Activated naive CD4-positive, alpha-beta T cell treated with anti-CD3 and anti-CD28 coated beads, Interleukin-2, amount 50 U/mL, for 24 hours (primary cell): ENCODE measurements at regions not wholly inside any gene's neighbourhood (a gene's known extent, or its start where the extent isn't known, plus 50 kb on each side); places are given as distances from the start of the nearest gene placed in this dataset.
"Not testable (repeated sequence)": the region's sequence is repeated elsewhere in the genome, so short reads cannot be mapped to it uniquely, and the experiment has no call there.

Source experiments
- H3K27ac Mint-ChIP-seq: one replicate; pipeline ENCODE4 v1.8.0; 2021; ENCODE audit warnings: mild to moderate bottlenecking, mixed read lengths
- H3K27me3 Mint-ChIP-seq: one replicate; pipeline ENCODE4 v1.8.0; 2021; ENCODE audit warnings: mixed read lengths
- H3K36me3 Mint-ChIP-seq: one replicate; pipeline ENCODE4 v1.8.0; 2021; ENCODE audit warnings: mixed read lengths
- H3K4me1 Mint-ChIP-seq: one replicate; pipeline ENCODE4 v1.8.0; 2021; ENCODE audit warnings: mixed read lengths
- H3K4me3 Mint-ChIP-seq: one replicate; pipeline ENCODE4 v1.8.0; 2021; ENCODE audit warnings: mild to moderate bottlenecking, mixed read lengths
- H3K9me3 Mint-ChIP-seq: one replicate; pipeline ENCODE4 v1.8.0; 2021; ENCODE audit warnings: mixed read lengths

DNA sequence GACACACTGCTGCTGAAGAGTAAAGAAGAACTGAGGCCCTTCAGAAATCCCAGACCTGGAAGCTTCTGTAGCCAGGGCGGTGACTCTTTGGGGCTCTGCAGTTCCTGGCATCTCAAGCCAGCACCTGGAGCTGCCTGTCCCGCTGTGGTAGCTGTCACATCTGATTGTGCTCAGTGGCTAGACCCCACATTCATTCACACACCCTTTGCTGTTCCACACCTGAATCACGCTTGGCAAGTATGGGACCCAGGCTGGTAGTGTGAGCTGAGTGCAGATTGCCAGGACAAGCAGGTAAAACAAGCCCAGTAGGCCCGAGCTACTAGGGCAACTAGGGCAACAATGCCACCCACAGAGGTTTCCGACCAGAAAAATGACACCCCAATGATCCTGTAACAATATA, 218.2 kb downstream of the VGLL3 start:
- H3K27me3 Mint-ChIP-seq, result no peaks in the 10 kb centered on the region
- no peaks in the 10 kb centered on the region for H3K36me3 Mint-ChIP-seq
- H3K4me3 Mint-ChIP-seq, result no peak overlapping the region
- no peaks in the 10 kb centered on the region for H3K4me1 Mint-ChIP-seq
- no peak overlapping the region for H3K27ac Mint-ChIP-seq
- H3K9me3 Mint-ChIP-seq, result no peaks in the 10 kb centered on the region

DNA sequence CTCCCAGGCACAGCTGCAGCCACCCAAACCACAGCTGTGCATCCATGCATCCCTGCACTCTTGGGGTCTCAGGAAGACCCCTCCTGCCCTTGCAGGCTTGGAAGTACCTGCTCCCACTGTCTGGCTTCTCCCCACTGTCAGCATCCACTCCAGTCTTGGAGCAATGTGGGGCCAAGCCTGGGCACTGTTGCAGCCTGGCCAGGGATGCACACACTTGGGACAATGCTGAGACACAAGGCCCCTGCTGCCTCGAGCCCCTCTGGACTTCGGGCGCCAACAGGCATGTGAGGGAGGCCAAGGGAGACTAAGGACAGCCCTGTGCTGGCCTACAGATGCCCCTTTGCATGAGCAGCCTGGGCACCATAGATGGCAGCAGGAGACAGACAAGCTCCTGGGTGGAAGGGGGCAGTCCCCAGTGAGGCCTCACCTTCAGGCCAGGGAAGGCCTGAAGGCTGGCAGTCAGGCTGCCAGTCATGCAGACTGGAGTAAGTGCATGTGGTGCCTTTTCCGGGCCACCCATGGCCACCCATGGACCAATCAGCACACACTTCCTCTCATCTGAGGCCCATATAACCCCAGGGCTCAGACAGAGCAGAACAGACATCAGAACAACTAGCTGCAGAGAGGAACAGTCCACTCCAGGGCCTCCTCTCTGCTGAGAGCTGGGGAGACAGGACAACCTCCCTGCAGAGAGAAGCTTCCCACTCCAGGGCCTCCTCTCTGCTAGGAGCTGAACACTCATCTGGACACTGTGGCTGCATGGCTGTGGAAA, 219.0 kb downstream of the VGLL3 start:
- H3K4me3 Mint-ChIP-seq, result no peak overlapping the region
- H3K9me3 Mint-ChIP-seq, result no peaks in the 10 kb centered on the region
- no peak overlapping the region for H3K27ac Mint-ChIP-seq
- no peaks in the 10 kb centered on the region for H3K36me3 Mint-ChIP-seq
- H3K4me1 Mint-ChIP-seq, result no peaks in the 10 kb centered on the region
- H3K27me3 Mint-ChIP-seq, result no peaks in the 10 kb centered on the region

DNA sequence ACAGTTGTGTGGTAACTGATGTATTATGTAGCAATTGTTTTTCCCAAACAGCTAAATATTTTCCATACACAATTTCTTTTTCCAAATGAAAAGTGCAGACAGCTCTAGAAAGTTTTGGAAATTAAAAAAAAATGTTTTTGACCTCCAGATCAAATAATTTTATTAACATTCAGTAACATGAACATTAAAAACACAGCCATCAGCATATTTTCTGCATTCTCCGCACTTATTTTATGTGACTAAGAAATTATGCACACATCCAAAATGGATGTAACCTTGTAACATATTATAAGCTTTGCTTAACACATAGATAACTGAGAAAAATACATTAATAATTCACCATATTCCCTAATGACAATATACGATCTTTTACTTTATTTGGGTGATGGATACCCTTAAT, 224.6 kb downstream of the VGLL3 start:
- no peak overlapping the region for H3K27ac Mint-ChIP-seq
- no peaks in the 10 kb centered on the region for H3K4me1 Mint-ChIP-seq
- no peaks in the 10 kb centered on the region for H3K9me3 Mint-ChIP-seq
- H3K4me3 Mint-ChIP-seq, result no peak overlapping the region
- no peaks in the 10 kb centered on the region for H3K36me3 Mint-ChIP-seq
- H3K27me3 Mint-ChIP-seq, result no peaks in the 10 kb centered on the region

DNA sequence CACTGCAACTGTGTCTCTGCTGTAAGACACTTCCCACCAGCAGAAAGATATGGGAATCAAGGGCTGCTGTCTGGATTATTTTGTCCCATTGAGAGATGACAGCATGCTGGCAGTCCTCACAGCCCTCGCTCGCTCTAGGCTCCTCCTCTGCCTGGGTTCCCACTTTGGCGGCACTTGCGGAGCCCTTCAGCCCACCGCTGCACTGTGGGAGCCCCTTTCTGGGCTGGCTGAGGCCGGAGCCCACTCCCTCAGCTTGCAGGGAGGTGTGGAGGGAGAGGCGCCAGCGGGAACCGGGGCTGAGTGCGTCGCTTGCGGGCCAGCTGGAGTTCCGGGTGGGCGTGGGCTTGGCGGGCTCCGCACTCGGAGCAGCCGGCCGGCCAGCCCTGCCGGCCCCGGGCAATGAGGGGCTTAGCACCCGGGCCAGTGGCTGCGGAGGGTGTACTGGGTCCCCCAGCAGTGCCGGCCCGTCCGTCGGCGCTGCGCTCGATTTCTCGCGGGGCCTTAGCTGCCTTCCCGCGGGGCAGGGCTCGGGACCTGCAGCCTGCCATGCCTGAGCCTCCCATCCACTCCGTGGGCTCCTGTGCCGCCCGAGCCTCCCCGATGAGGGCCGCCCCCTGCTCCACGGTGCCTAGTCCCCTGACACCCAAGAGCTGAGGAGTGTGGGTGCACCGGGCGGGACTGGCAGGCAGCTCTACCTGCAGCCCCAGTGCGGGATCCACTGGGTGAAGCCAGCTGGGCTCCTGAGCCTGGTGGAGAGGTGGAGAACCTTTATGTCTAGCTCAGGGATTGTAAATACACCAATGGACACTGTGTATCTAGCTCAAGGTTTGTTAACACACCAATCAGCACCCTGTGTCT, 233.4 kb downstream of the VGLL3 start:
- not testable (repeated sequence) for H3K36me3 Mint-ChIP-seq, H3K4me3 Mint-ChIP-seq, H3K27me3 Mint-ChIP-seq, H3K4me1 Mint-ChIP-seq, H3K27ac Mint-ChIP-seq
- peaks cover 15% of the 10 kb centered on the region for H3K9me3 Mint-ChIP-seq

DNA sequence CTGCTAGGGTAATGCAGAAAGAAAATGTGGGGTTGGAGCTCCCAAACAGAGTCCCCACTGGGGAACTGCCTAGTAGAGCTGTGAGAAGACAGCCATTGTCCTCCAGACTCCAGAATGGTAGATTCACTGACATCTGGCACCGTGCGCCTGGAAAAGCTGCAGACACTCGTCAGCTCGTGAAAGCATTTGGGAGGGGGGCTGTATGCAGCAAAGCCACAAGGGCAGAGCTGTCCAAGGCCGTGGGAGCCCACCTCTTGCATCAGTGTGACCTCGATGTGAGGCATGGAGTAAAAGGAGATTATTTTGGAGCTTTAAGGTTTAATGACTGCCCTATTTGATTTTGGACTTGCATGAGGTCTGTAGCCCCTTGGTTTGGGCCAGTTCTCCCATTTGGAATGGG, 242.9 kb downstream of the VGLL3 start:
- no peak overlapping the region for H3K4me3 Mint-ChIP-seq
- no peaks in the 10 kb centered on the region for H3K4me1 Mint-ChIP-seq
- no peak overlapping the region for H3K27ac Mint-ChIP-seq
- peaks cover 20% of the 10 kb centered on the region for H3K9me3 Mint-ChIP-seq
- H3K27me3 Mint-ChIP-seq, result no peaks in the 10 kb centered on the region
- no peaks in the 10 kb centered on the region for H3K36me3 Mint-ChIP-seq

DNA sequence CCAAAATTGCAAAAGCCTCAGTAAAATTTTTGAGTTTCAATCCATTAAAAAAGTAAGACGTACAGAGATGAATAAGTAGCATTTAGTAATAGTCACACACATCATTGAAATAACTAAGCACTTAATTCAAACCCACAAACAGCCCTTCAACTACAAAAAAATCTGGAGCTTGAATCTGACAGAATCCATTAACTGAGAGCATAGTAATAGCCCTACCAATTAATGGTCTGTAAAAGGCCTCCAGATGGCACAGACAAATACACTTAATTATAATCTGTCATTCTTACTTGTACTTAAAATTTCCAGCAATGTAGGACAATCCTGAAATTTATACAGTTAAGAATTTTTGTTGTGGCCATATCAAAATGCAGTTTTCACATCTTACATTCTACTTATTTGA, 246.9 kb downstream of the VGLL3 start:
- no peaks in the 10 kb centered on the region for H3K27me3 Mint-ChIP-seq
- no peaks in the 10 kb centered on the region for H3K36me3 Mint-ChIP-seq
- H3K9me3 Mint-ChIP-seq, result peaks cover 15% of the 10 kb centered on the region
- no peak overlapping the region for H3K4me3 Mint-ChIP-seq
- H3K27ac Mint-ChIP-seq, result no peak overlapping the region
- no peaks in the 10 kb centered on the region for H3K4me1 Mint-ChIP-seq

DNA sequence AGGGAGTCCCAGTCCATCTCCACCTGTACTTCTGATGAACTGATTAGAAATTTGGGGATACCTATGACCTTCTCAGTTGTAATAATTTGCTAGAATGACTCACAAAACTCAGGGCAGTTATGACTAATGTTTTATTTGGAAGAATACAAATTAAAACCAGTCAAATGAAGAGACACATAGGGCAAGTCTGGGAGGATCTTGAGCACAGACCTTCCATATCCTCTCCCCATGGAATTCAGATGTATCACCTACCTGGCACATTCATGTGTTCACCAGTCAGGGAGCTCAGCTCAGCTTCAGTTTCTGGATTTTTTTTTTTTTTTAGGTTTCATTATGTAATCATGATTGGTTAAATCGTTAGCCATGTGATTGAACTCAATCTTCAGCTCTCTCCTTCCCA, 247.7 kb downstream of the VGLL3 start:
- H3K4me1 Mint-ChIP-seq, result no peaks in the 10 kb centered on the region
- H3K36me3 Mint-ChIP-seq, result no peaks in the 10 kb centered on the region
- no peak overlapping the region for H3K4me3 Mint-ChIP-seq
- H3K27ac Mint-ChIP-seq, result no peak overlapping the region
- no peaks in the 10 kb centered on the region for H3K27me3 Mint-ChIP-seq
- H3K9me3 Mint-ChIP-seq, result peaks cover 15% of the 10 kb centered on the region

DNA sequence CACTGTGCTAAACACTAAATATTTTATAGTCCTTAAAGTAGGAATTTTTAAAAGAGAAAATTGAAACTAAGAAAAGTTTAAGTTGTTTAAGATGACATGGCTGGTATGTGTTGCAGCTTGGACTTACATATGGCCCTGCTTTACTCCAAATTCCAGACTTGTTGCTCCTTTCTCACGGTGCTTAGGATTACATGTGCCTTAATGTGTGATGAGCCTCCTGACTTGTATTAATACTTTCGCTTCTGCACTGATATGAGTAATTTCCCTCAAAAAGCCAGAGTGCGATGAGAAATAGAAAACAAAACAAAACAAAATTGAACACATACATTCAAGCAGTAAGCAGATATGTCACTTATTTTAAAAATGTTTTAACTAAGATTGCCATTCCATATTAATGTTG, 250.2 kb downstream of the VGLL3 start:
- Mint-ChIP-seq H3K9me3 (peaks cover 5% of the 10 kb centered on the region), H3K4me1 (no peaks in the 10 kb centered on the region), H3K4me3 (no peak overlapping the region), H3K27ac (no peak overlapping the region), H3K36me3 (no peaks in the 10 kb centered on the region), H3K27me3 (no peaks in the 10 kb centered on the region)

DNA sequence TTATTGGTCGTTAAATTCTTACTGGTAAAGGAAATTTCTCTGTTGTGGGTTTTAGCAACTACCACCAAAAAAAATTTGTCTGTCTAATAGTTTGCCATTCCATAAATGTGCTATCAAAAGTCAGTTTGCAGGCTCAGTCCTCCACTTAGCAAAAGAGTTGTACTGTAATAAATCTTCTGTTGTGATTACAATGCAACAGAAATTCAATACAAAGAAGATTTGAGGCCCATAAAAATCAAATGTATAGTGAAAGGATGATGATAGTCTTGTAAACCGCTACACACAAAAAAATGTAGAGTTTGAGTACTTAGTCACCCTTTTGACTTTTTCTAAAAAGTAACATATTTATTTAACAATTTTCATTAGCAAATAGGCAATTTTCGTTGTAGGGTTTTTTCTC, 251.7 kb downstream of the VGLL3 start:
- Mint-ChIP-seq H3K36me3 (no peaks in the 10 kb centered on the region), H3K27me3 (no peaks in the 10 kb centered on the region), H3K27ac (no peak overlapping the region), H3K4me3 (no peak overlapping the region), H3K4me1 (no peaks in the 10 kb centered on the region), H3K9me3 (no peaks in the 10 kb centered on the region)

DNA sequence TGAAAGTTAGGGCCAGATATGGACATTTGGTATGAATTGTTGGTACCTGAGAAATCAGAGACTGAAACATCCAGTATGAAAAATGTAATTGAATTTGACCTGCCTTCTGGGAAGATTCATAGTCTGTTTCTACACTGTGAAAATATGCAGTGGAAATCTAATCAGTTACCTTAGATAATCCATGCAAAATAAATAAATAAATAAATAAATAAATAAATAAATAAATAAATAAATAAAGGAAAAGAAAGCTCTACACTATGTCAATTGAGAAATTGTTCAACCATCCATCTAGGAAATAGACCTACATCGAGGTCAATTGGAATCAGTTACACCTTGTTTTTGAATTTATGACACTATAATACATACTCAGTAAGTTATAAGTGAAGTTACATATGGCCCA, 252.3 kb downstream of the VGLL3 start:
- Mint-ChIP-seq H3K27ac (no peak overlapping the region), H3K27me3 (no peaks in the 10 kb centered on the region), H3K4me3 (no peak overlapping the region), H3K36me3 (no peaks in the 10 kb centered on the region), H3K4me1 (no peaks in the 10 kb centered on the region), H3K9me3 (no peaks in the 10 kb centered on the region)

DNA sequence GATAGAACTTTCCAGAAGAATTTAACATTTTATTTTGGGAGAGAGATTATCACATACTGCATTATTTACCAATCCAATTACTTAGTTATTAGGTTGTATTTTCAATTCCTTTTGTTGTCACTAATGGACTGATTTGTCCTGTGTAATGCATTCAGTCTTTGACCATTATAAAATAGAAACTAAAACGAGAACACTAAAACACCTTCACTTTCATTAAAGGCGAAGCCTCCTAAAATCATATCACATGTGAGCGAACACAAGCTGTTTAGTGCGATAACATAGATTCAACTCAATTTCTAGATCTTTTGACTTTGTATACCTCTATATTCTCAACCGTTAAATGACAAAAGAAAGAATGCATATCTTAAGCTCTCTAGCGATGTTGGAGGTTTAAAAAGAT, 253.4 kb downstream of the VGLL3 start:
- H3K4me1 Mint-ChIP-seq, result no peaks in the 10 kb centered on the region
- no peak overlapping the region for H3K27ac Mint-ChIP-seq
- no peaks in the 10 kb centered on the region for H3K9me3 Mint-ChIP-seq
- H3K36me3 Mint-ChIP-seq, result no peaks in the 10 kb centered on the region
- no peaks in the 10 kb centered on the region for H3K27me3 Mint-ChIP-seq
- H3K4me3 Mint-ChIP-seq, result no peak overlapping the region

DNA sequence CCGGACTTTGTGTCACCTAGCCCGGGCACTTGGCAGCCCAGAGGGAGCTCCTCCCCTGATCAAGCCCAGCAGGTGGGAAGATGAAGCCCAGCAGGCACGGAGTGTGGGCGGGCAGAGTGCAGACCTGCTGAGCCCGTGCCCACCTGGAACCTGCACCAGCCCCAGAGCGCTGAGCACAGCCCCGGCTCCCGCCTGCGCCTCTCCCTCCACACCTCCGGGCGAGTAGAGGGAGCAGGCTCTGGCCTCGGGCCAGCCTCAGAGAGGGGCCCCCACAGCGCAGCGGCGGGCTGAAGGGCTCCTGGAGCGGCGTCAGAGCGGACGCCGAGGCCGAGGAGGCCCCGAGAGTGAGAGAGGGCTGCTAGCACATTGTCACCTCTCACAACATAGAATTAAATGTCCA, 257.7 kb downstream of the VGLL3 start:
- Mint-ChIP-seq H3K27ac (no peak overlapping the region), H3K4me1 (no peaks in the 10 kb centered on the region), H3K4me3 (no peak overlapping the region), H3K9me3 (no peaks in the 10 kb centered on the region), H3K27me3 (no peaks in the 10 kb centered on the region), H3K36me3 (no peaks in the 10 kb centered on the region)

DNA sequence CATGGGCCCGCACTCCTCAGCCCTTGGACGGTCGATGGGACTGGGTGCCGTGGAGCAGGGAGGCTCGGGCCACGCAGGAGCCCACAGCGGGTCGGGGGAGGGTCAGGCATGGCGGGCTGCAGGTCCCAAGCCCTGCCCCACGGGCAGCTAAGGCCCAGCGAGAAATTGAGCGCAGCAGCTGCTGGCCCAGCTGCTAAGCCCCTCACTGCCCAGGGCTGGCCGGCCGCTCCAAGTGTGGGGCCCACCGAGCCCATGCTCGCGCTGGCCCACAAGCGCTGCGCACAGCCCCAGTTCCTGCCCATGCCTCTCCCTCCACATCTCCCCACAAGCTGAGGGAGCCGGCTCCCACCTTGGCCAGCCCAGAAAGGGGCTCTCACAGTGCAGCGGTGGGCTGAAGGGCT, 259.4 kb downstream of the VGLL3 start:
- no peaks in the 10 kb centered on the region for H3K36me3 Mint-ChIP-seq
- H3K27me3 Mint-ChIP-seq, result no peaks in the 10 kb centered on the region
- H3K27ac Mint-ChIP-seq, result no peak overlapping the region
- no peaks in the 10 kb centered on the region for H3K9me3 Mint-ChIP-seq
- H3K4me3 Mint-ChIP-seq, result no peak overlapping the region
- no peaks in the 10 kb centered on the region for H3K4me1 Mint-ChIP-seq

DNA sequence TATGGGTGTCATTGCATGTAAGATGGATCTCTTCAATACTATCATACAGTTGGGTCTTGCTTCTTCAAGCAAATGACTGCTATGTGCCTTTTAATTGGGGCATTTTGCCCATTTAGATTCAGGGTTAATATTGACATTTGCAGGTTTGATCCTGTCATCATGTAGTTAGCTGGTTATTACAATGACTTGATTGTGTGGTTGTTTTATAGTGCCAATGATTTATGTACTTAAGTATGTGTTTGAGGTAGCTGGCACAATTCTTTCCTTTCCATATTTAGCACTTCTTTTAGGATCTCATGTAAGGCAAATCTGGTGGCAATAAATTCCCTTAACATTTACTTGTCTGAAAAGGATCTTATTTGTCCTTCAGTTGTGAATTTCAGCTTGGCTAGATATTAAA, 267.5 kb downstream of the VGLL3 start:
- H3K4me1 Mint-ChIP-seq, result no peaks in the 10 kb centered on the region
- no peaks in the 10 kb centered on the region for H3K36me3 Mint-ChIP-seq
- H3K27me3 Mint-ChIP-seq, result no peaks in the 10 kb centered on the region
- H3K4me3 Mint-ChIP-seq, result no peak overlapping the region
- peaks cover 4% of the 10 kb centered on the region for H3K9me3 Mint-ChIP-seq
- H3K27ac Mint-ChIP-seq, result no peak overlapping the region

DNA sequence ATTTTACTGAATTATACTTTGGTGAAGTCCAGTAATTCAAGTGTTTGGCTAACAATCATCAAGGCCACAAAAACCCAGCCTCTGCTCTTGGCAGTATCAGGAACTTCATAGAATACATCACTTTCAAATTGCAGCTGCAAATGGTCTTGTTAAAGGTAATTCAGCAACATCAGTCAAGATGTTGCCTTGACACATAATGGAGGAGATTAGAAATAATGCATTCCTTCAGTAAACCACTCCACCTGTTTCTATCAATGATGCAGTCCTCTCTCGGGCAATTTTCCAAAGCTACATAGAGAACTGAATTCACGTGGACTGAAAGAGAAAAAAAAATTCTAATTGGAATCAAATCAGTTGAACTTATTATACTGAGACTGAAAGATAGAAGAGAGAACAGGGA, 279.3 kb downstream of the VGLL3 start:
- H3K27me3 Mint-ChIP-seq, result no peaks in the 10 kb centered on the region
- H3K4me3 Mint-ChIP-seq, result no peak overlapping the region
- H3K27ac Mint-ChIP-seq, result no peak overlapping the region

DNA sequence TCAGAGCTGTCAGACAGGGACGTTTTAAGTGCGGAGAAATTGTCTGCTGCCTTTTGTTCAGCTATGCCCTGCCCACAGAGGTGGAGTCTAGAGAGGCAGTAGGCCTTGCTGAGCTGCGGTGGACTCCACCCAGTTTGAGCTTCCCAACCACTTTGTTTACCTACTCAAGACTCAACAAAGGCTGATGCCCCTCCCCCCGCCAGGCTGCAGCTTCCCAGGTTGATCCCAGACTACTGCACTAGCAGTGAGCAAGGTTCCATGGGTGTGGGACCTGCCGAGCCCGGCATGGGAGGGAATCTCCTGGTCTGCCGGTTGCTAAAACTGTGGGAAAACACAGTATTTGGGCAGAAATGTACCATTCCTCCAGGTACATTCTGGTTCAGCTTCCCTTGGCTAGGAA, 282.1 kb downstream of the VGLL3 start:
- Mint-ChIP-seq H3K27me3 (no peaks in the 10 kb centered on the region), H3K4me3 (no peak overlapping the region), H3K36me3 (no peaks in the 10 kb centered on the region), H3K9me3 (peaks cover 7% of the 10 kb centered on the region), H3K4me1 (no peaks in the 10 kb centered on the region), H3K27ac (no peak overlapping the region)

More for the DNA sequence above, 279.3 kb downstream of the VGLL3 start:
- Mint-ChIP-seq H3K4me1 (no peaks in the 10 kb centered on the region), H3K9me3 (peaks cover 7% of the 10 kb centered on the region), H3K36me3 (no peaks in the 10 kb centered on the region)
